ENCODE measurements at regions not wholly inside any gene's neighbourhood (a gene's known extent, or its start where the extent isn't known, plus 50 kb on each side); places are given as distances from the start of the nearest gene placed in this dataset.

GRCh38 chr7:131653418-131654248 is 97.2 kb upstream of the PODXL start:
- Histone ChIP-seq H3K9me3 (ENCODE audit: low read length) (no peaks in the 10 kb centered on the region), H3K4me1 (ENCODE audit: insufficient read depth, low read length, severe bottlenecking) (no peaks in the 10 kb centered on the region), H3K79me2 (ENCODE audit: insufficient read depth, low read length) (no peaks in the 10 kb centered on the region), H2AFZ (ENCODE audit: low read length) (no peak overlapping the region), H3K36me3 (ENCODE audit: insufficient read depth, low read length) (no peaks in the 10 kb centered on the region), H3K4me2 (ENCODE audit: low read length) (no peak overlapping the region), H4K20me1 (ENCODE audit: insufficient read depth, low read length) (no peaks in the 10 kb centered on the region), H3F3A (ENCODE audit: insufficient read depth, low read length) (no peaks in the 10 kb centered on the region), H3K27ac (ENCODE audit: low read depth, low read length, poor library complexity, severe bottlenecking) (no peak overlapping the region), H3K4me3 (ENCODE audit: low read depth, low read length, poor library complexity, severe bottlenecking) (no peak overlapping the region), H3K9ac (ENCODE audit: low read length) (no peak overlapping the region), H3K9me2 (ENCODE audit: low read depth, low read length) (no peaks in the 10 kb centered on the region), H3K27me3 (ENCODE audit: insufficient read depth, low read length) (no peaks in the 10 kb centered on the region)
- TF ChIP-seq CTCF (IDR thresholded peaks at IDR 0.05; ENCODE audit: low read length) (no peak), EZH2 (IDR thresholded peaks at IDR 0.05; ENCODE audit: borderline replicate concordance, low read length) (no peak)

- Histone ChIP-seq H3K36me3 (ENCODE audit: insufficient read depth, low read length) (no peaks in the 10 kb centered on the region), H4K20me1 (ENCODE audit: insufficient read depth, low read length) (no peaks in the 10 kb centered on the region), H3K27ac (ENCODE audit: low read depth, low read length, poor library complexity, severe bottlenecking) (no peak overlapping the region), H3K79me2 (ENCODE audit: insufficient read depth, low read length) (no peaks in the 10 kb centered on the region), H3K4me3 (ENCODE audit: low read depth, low read length, poor library complexity, severe bottlenecking) (no peak overlapping the region), H3K4me2 (ENCODE audit: low read length) (no peak overlapping the region), H3K9me2 (ENCODE audit: low read depth, low read length) (no peaks in the 10 kb centered on the region), H3K4me1 (ENCODE audit: insufficient read depth, low read length, severe bottlenecking) (no peaks in the 10 kb centered on the region), H2AFZ (ENCODE audit: low read length) (no peak overlapping the region), H3K27me3 (ENCODE audit: insufficient read depth, low read length) (no peaks in the 10 kb centered on the region), H3K9ac (ENCODE audit: low read length) (no peak overlapping the region), H3F3A (ENCODE audit: insufficient read depth, low read length) (no peaks in the 10 kb centered on the region), H3K9me3 (ENCODE audit: low read length) (no peaks in the 10 kb centered on the region)
- TF ChIP-seq CTCF (IDR thresholded peaks at IDR 0.05; ENCODE audit: low read length) (no peak), EZH2 (IDR thresholded peaks at IDR 0.05; ENCODE audit: borderline replicate concordance, low read length) (no peak)
These were observed 96.5 kb upstream of the PODXL start for GRCh38 chr7:131652934-131653333.

GRCh38 chr7:131652194-131652593 is 95.8 kb upstream of the PODXL start:
- Histone ChIP-seq H4K20me1 (ENCODE audit: insufficient read depth, low read length) (no peaks in the 10 kb centered on the region), H3K9me2 (ENCODE audit: low read depth, low read length) (no peaks in the 10 kb centered on the region), H3K27me3 (ENCODE audit: insufficient read depth, low read length) (no peaks in the 10 kb centered on the region), H3K4me1 (ENCODE audit: insufficient read depth, low read length, severe bottlenecking) (no peaks in the 10 kb centered on the region), H3K9ac (ENCODE audit: low read length) (no peak overlapping the region), H3K4me2 (ENCODE audit: low read length) (no peak overlapping the region), H3F3A (ENCODE audit: insufficient read depth, low read length) (no peaks in the 10 kb centered on the region), H3K27ac (ENCODE audit: low read depth, low read length, poor library complexity, severe bottlenecking) (no peak overlapping the region), H3K36me3 (ENCODE audit: insufficient read depth, low read length) (no peaks in the 10 kb centered on the region), H2AFZ (ENCODE audit: low read length) (no peak overlapping the region), H3K79me2 (ENCODE audit: insufficient read depth, low read length) (no peaks in the 10 kb centered on the region), H3K4me3 (ENCODE audit: low read depth, low read length, poor library complexity, severe bottlenecking) (no peak overlapping the region), H3K9me3 (ENCODE audit: low read length) (no peaks in the 10 kb centered on the region)
- TF ChIP-seq CTCF (IDR thresholded peaks at IDR 0.05; ENCODE audit: low read length) (no peak), EZH2 (IDR thresholded peaks at IDR 0.05; ENCODE audit: borderline replicate concordance, low read length) (no peak)
